HG03097 (cell line): ENCODE measurements at regions not wholly inside any gene's neighbourhood (a gene's known extent, or its start where the extent isn't known, plus 50 kb on each side); places are given as distances from the start of the nearest gene placed in this dataset.
"Not testable (repeated sequence)": the region's sequence is repeated elsewhere in the genome, so short reads cannot be mapped to it uniquely, and the experiment has no call there.

ENCODE experiments used
- ATAC-seq: cut with Tn5 transposase; IDR thresholded peaks from one replicate; pipeline ENCODE4 v1.9.1; 2021; ENCODE audit not compliant: unreplicated experiment, low FRiP score

- ATAC-seq: peak; percentile 35
Observed at GRCh38 chr20:53872561-53873229, 197.7 kb downstream of the BCAS1 start.

- ATAC-seq: no peak
Observed at GRCh38 chr20:53872081-53872541, 198.3 kb downstream of the BCAS1 start.

- ATAC-seq: no peak
Observed at GRCh38 chr20:53871541-53871940, 198.9 kb downstream of the BCAS1 start.

GRCh38 chr20:53870426-53871315, 199.7 kb downstream of the BCAS1 start:
- no peak for ATAC-seq

GRCh38 chr20:53869466-53870258, 200.7 kb downstream of the BCAS1 start:
- peak; percentile 44 for ATAC-seq

GRCh38 chr20:53867741-53868351, 202.5 kb downstream of the BCAS1 start:
- ATAC-seq: no peak

GRCh38 chr20:53866794-53867740, 203.3 kb downstream of the BCAS1 start:
- no peak for ATAC-seq

- ATAC-seq: no peak
Observed at GRCh38 chr20:53865901-53866793, 204.2 kb downstream of the BCAS1 start.

- not testable (repeated sequence) for ATAC-seq
Observed at GRCh38 chr20:53864765-53865683, 205.4 kb downstream of the BCAS1 start.

GRCh38 chr20:53863923-53864641, 206.3 kb downstream of the BCAS1 start:
- not testable (repeated sequence) for ATAC-seq

GRCh38 chr20:53863535-53863922, 206.9 kb downstream of the BCAS1 start:
- ATAC-seq: not testable (repeated sequence)

- not testable (repeated sequence) for ATAC-seq
Observed at GRCh38 chr20:53863039-53863438, 207.4 kb downstream of the BCAS1 start.

GRCh38 chr20:53862490-53862889, 207.9 kb downstream of the BCAS1 start:
- ATAC-seq: not testable (repeated sequence)

GRCh38 chr20:53862136-53862397, 208.3 kb downstream of the BCAS1 start:
- ATAC-seq: not testable (repeated sequence)

- ATAC-seq: no peak
Observed at GRCh38 chr20:53859684-53860083, 210.7 kb downstream of the BCAS1 start.

GRCh38 chr20:53859009-53859408, 211.4 kb downstream of the BCAS1 start:
- not testable (repeated sequence) for ATAC-seq

GRCh38 chr20:53858516-53858915, 211.9 kb downstream of the BCAS1 start:
- not testable (repeated sequence) for ATAC-seq
